ENCODE measurements at regions not wholly inside any gene's neighbourhood (a gene's known extent, or its start where the extent isn't known, plus 50 kb on each side); places are given as distances from the start of the nearest gene placed in this dataset.

DNA sequence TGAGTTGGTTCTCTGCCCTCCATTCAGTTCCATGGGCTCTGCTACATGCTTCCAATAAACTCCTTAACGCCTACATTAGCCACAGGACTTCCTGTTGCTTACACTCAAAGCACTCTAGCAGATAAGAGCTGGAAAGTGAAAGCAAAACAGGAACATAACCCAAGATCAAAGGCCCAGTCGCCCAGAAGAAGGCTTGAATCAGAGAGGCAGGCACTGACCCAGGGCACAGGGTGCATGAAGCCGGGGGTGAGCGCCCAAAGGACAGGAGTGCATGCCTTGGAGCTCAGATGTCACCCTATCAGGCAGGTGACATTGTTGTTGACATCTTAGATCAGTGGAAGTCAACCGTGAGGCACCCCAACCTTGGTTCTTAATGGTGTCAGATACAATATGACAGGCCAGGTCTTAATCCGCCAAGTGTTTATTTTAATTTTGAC, 235.1 kb downstream of the UACA start:
- H3K9me3 Mint-ChIP-seq (ENCODE audit: low read depth), result no peaks in the 10 kb centered on the region
- no peaks in the 10 kb centered on the region for H3K27me3 Mint-ChIP-seq
- H3K4me1 Mint-ChIP-seq (ENCODE audit: low read depth), result peaks cover 77% of the 10 kb centered on the region
- peaks cover 11% of the 10 kb centered on the region for H3K36me3 Mint-ChIP-seq
- peak overlapping the region; percentile 77 for H3K4me3 Mint-ChIP-seq
- H3K27ac Mint-ChIP-seq, result peak overlapping the region; percentile 89

DNA sequence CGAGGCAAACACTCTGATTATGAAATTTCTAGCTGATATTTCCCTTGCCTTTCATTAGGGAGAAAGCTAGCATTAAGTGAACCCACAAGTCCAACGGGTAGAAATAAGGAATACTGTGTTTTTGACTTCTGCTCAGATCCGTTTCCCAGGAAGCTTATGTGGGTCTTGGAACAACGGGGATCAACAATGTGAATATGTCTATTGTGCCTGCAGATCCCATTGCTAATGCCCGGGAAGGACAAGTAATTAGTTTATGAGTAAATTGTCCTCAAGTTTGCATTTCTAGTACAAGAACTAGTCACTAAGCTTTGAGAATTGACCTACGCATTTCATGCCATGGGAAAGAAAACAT, 236.4 kb downstream of the UACA start:
- peaks cover 11% of the 10 kb centered on the region for H3K36me3 Mint-ChIP-seq
- H3K27me3 Mint-ChIP-seq, result no peaks in the 10 kb centered on the region
- H3K4me1 Mint-ChIP-seq (ENCODE audit: low read depth), result peaks cover 67% of the 10 kb centered on the region
- H3K4me3 Mint-ChIP-seq, result peak overlapping the region; percentile 30
- H3K9me3 Mint-ChIP-seq (ENCODE audit: low read depth), result no peaks in the 10 kb centered on the region
- H3K27ac Mint-ChIP-seq, result no peak overlapping the region

DNA sequence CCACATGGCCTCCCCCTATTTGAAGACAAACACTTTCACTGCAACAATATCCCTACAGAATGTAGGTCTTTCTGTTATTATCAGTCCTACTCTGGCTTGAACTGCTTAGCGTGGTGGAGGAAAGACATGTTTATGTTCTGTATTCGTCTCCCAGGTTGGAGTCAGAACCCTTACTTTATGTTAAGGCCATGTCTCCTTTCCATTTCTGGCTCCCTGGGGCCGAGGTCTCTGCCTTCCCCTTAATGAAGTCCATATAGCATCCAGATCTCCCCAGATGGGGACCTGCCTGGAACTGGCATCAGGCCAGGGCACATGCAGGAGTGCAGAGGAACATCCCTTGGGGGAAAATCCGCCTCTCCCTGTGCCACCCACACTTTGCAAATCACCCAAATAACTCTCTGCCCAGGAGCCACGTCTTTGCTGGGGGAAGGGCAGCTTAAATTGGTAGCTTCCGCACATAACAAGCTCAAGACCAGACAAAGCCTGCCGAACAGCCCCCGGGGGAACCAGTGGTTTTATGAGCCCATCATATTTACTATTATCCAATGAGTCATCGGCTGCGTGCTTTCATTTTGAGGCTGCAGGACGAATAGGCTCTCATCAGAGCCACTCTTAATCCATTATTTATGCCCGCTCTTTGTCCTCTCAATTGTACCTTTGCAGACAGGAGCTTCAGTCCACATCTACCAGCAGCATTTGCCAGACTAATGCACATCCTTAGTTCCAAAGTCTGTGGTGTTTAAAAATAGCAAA, 237.0 kb downstream of the UACA start:
- H3K27me3 Mint-ChIP-seq, result no peaks in the 10 kb centered on the region
- H3K4me1 Mint-ChIP-seq (ENCODE audit: low read depth), result peaks cover 62% of the 10 kb centered on the region
- H3K27ac Mint-ChIP-seq, result no peak overlapping the region
- peaks cover 11% of the 10 kb centered on the region for H3K36me3 Mint-ChIP-seq
- peak overlapping the region; percentile 30 for H3K4me3 Mint-ChIP-seq
- no peaks in the 10 kb centered on the region for H3K9me3 Mint-ChIP-seq (ENCODE audit: low read depth)

DNA sequence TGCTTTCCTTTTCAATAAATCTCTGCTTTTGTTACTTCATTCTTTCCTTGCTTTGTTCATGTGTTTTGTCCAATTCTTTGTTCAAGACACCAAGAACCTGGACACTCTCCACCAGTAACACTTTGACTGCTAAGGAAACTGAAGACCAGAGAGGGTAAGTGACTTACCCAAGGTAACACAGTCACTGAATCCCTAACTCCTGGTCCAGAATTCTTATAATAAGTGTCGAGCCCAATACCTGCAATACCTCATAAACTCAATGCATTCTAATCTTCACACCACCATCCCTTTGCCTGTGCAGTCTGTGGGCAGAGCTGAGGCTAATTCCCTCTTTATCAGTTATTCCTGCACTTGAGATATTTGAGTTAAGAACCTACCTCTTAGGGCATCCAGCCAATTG, 237.8 kb downstream of the UACA start:
- H3K9me3 Mint-ChIP-seq (ENCODE audit: low read depth), result no peaks in the 10 kb centered on the region
- H3K36me3 Mint-ChIP-seq, result peaks cover 11% of the 10 kb centered on the region
- no peak overlapping the region for H3K4me3 Mint-ChIP-seq
- H3K27ac Mint-ChIP-seq, result no peak overlapping the region
- peaks cover 55% of the 10 kb centered on the region for H3K4me1 Mint-ChIP-seq (ENCODE audit: low read depth)
- H3K27me3 Mint-ChIP-seq, result no peaks in the 10 kb centered on the region

DNA sequence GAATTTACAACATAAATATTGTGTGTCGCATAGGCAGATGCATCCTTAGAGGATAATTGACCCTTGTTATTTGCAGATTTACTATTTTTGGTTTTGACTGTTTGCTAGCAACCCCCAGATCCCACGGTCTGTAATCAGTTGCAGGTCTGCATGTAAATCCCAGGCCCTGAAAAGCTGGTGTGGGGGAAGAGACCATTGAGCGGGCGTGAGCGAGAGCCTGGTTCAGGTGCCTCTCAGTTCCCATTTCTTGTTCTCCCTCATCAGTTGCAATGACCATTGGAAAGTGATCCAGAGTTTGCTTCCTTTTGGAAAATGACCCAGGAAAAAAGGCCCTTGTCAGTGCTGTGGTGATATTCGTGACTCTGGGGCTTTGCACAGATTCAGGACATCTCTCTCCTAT, 238.9 kb downstream of the UACA start:
- H3K4me1 Mint-ChIP-seq (ENCODE audit: low read depth), result peaks cover 45% of the 10 kb centered on the region
- no peak overlapping the region for H3K4me3 Mint-ChIP-seq
- H3K27me3 Mint-ChIP-seq, result no peaks in the 10 kb centered on the region
- H3K9me3 Mint-ChIP-seq (ENCODE audit: low read depth), result no peaks in the 10 kb centered on the region
- H3K27ac Mint-ChIP-seq, result no peak overlapping the region
- H3K36me3 Mint-ChIP-seq, result peaks cover 8% of the 10 kb centered on the region

DNA sequence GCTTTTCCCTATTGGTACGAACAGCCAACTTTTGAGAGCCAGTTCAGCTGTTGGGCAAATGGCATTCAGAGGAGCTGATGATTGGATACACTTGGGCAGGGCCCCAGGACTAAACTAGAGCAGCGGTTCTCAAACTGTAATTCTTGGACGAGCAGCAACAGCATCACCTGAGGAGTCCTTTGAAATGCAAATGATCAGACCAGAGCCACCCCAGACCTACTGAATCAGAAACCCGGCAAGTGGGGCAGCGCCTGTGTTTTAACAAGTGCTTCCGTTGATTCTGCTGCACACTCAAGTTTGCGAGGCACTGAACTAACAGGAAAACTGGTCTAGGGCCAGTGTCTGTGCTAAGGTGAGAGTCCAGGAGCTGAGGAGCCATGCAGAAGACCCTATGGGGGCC, 239.7 kb downstream of the UACA start:
- no peaks in the 10 kb centered on the region for H3K27me3 Mint-ChIP-seq
- no peak overlapping the region for H3K27ac Mint-ChIP-seq
- H3K9me3 Mint-ChIP-seq (ENCODE audit: low read depth), result no peaks in the 10 kb centered on the region
- H3K4me3 Mint-ChIP-seq, result no peak overlapping the region
- H3K36me3 Mint-ChIP-seq, result peaks cover 8% of the 10 kb centered on the region
- peaks cover 38% of the 10 kb centered on the region for H3K4me1 Mint-ChIP-seq (ENCODE audit: low read depth)

DNA sequence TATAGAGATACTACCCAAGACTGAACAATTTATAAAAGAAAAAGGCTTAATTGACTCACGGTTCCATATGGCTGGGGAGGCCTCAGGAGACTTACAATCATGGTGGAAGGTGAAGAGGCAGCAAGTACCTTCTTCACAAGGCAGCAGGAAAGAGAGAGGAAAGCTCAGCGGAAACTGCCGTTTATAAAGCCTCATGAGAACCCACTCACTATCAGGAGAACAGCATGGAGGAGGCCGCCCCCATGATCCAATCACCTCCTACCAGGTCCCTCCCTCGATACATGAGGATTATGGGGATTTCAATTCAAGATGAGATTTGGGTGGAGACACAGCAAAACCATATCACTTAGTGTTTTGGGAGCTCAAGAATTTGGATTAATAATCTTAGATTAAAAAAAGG, 240.2 kb downstream of the UACA start:
- Mint-ChIP-seq H3K27me3 (no peaks in the 10 kb centered on the region), H3K27ac (no peak overlapping the region), H3K9me3 (ENCODE audit: low read depth) (no peaks in the 10 kb centered on the region), H3K4me3 (no peak overlapping the region), H3K36me3 (peaks cover 8% of the 10 kb centered on the region), H3K4me1 (ENCODE audit: low read depth) (peaks cover 35% of the 10 kb centered on the region)

DNA sequence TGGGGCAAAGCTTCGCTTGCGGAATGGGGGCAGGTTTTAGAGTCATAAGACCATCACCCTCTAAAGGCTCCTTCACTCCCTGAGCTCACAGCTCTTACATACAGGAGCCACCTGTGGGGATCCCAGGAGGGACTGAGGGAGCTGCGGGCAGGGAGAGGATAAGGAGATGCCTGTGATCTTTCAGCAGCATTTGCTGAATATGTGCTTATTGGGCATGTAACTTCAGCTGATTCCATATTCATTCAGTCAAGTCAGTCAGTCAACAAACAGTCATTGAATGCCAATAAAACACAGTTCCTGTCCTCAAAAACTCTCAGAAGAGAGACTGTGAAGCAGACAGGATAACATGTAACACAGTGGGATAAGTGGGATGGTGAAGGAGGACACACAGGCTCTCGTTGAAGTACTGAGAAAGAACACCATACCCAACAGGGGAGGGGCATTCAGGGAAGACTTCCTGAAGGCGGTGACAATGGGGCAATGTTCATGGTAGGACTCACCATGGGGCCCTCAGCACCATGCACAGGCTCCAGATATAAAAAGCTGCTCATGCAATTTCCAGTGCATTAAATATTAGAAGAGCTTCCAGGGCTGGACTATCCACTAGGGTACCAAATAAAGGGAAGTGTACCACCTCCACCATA, 240.9 kb downstream of the UACA start:
- H3K4me1 Mint-ChIP-seq (ENCODE audit: low read depth), result peaks cover 28% of the 10 kb centered on the region
- H3K9me3 Mint-ChIP-seq (ENCODE audit: low read depth), result no peaks in the 10 kb centered on the region
- no peak overlapping the region for H3K27ac Mint-ChIP-seq
- peaks cover 8% of the 10 kb centered on the region for H3K36me3 Mint-ChIP-seq
- no peaks in the 10 kb centered on the region for H3K27me3 Mint-ChIP-seq
- H3K4me3 Mint-ChIP-seq, result no peak overlapping the region

DNA sequence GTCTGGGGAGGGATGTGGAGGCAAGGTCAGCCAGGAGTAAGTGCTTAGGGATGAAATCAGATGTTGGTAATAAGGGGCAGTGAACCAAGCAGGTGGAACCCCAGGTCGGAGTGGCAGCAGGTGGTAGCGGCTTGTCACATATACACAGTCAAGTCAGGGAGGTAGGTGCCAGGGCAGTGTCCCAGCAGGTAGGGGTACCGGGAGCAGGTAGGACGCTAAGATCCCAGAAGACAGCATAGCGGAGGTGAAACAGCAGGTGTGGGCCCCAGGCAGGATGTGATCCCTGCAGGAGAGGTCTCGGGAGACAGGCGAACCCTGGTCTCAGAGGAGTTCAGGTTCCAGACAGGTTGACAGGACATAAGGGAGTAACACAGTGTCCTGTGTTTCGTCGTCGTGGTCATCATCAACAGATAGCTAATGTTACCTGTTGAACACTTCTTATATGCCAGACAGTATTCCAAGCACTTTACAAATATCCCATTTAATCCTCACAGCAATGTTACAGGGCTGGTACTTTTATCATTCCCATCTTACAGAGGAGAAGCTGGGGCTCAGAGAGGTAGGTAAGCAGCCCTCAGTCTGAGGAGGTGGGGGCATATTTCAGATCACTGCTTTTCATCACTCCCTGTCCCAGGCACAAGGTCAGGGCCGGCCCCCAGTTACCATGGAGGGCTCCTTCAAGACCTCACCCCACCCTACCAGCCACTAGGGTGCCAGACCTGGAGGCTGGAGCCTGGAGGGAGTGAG, 241.6 kb downstream of the UACA start:
- Mint-ChIP-seq H3K4me3 (no peak overlapping the region), H3K27me3 (no peaks in the 10 kb centered on the region), H3K4me1 (ENCODE audit: low read depth) (peaks cover 21% of the 10 kb centered on the region), H3K27ac (no peak overlapping the region), H3K9me3 (ENCODE audit: low read depth) (no peaks in the 10 kb centered on the region), H3K36me3 (peaks cover 8% of the 10 kb centered on the region)

DNA sequence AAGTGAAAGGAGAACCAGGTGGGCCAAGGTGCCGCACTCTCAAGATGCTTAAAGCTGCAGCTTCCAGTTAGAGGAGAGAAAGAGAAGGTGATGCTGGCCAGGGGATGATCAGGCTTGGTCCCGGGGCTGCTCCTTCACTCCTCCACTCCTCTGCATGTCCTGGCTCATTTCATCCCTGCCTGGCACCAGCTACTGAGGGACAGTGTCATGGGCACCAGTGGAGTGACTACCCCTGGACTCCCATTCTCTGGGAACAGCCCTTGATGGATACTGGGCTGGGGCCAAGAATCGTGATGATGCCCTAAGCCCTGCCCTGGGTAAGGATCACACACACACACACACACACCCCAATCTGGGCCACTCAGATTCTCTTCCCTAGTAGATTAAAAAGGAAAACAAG, 243.7 kb downstream of the UACA start:
- Mint-ChIP-seq H3K4me3 (no peak overlapping the region), H3K36me3 (no peaks in the 10 kb centered on the region), H3K9me3 (ENCODE audit: low read depth) (no peaks in the 10 kb centered on the region), H3K4me1 (ENCODE audit: low read depth) (peaks cover 6% of the 10 kb centered on the region), H3K27me3 (no peaks in the 10 kb centered on the region), H3K27ac (no peak overlapping the region)

DNA sequence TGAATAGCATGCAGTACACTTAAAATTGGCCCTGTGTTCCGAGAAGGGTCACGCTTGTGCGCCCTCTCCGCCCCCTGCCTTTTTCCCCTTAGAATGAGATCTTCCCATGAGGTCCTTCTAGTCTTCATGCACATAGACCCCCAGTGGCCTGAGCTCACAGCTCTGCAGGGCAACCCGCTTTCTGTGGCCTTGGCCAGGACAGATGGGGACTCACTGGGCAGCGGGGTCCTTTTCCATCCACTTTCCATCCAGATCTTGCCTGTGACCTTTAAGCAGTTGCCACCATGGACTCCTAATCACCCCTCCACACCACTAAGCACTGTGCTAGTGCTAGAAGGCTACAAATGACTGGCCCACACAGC, 244.4 kb downstream of the UACA start:
- peaks cover 6% of the 10 kb centered on the region for H3K4me1 Mint-ChIP-seq (ENCODE audit: low read depth)
- H3K27me3 Mint-ChIP-seq, result no peaks in the 10 kb centered on the region
- no peak overlapping the region for H3K27ac Mint-ChIP-seq
- no peaks in the 10 kb centered on the region for H3K9me3 Mint-ChIP-seq (ENCODE audit: low read depth)
- no peaks in the 10 kb centered on the region for H3K36me3 Mint-ChIP-seq
- no peak overlapping the region for H3K4me3 Mint-ChIP-seq

DNA sequence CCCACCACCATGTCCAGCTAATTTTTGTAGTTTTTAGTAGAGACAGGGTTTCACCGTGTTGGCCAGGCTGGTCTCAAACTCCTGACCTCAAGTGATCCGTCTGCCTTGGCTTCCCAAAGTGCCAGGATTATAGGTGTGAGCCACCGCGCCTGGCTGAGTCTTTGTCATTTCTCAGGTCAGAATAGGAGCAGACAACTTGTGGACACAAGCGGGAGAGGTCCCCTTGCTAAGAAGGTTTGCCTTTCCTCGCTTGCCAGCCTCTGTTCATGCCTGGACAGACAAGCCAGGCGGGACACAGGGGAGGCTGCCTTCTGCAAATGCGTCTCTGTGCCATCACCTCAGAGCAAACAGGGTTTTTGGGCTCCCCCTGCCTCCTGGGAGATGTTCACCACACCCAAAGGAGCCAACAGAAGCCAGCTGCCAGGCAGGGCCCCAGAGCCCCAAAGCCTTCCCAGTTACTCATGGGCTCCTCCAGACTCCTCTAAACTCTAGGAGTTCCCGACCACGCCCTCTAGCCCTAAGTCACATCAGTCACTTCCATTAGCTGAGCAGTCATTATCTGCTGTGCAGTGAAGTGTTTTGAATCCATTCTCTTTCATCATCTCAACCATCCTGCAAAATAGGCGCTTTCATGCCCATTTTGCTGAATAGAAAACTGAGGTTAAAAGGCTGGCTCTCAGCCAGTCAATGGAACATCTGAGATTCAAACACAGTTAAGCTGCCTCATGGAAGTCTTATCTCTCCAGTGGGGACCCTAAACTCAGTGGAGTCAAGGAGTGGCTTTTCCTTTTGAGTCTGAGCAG, 245.0 kb downstream of the UACA start:
- no peaks in the 10 kb centered on the region for H3K36me3 Mint-ChIP-seq
- no peaks in the 10 kb centered on the region for H3K9me3 Mint-ChIP-seq (ENCODE audit: low read depth)
- H3K4me3 Mint-ChIP-seq, result no peak overlapping the region
- no peaks in the 10 kb centered on the region for H3K27me3 Mint-ChIP-seq
- peaks cover 6% of the 10 kb centered on the region for H3K4me1 Mint-ChIP-seq (ENCODE audit: low read depth)
- no peak overlapping the region for H3K27ac Mint-ChIP-seq

DNA sequence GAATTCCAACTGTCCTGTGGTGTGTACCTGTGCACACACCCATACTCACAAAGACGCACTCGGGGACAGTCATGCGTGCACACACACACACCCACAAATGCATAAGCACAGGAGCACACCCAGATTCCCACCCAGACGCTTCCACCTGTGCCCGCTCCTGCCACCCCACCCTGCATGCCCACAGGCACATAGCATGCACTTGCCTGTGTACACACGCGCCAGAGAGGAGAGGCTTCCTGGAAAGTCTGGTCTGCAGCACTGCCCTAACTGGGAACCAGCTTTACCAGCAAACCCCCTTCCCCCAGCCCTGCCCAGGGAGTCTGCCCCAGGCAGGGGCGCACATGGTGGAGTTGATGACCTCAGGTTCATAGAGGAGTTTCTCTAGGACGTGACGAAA, 246.2 kb downstream of the UACA start:
- H3K27ac Mint-ChIP-seq, result no peak overlapping the region
- no peaks in the 10 kb centered on the region for H3K36me3 Mint-ChIP-seq
- H3K27me3 Mint-ChIP-seq, result no peaks in the 10 kb centered on the region

DNA sequence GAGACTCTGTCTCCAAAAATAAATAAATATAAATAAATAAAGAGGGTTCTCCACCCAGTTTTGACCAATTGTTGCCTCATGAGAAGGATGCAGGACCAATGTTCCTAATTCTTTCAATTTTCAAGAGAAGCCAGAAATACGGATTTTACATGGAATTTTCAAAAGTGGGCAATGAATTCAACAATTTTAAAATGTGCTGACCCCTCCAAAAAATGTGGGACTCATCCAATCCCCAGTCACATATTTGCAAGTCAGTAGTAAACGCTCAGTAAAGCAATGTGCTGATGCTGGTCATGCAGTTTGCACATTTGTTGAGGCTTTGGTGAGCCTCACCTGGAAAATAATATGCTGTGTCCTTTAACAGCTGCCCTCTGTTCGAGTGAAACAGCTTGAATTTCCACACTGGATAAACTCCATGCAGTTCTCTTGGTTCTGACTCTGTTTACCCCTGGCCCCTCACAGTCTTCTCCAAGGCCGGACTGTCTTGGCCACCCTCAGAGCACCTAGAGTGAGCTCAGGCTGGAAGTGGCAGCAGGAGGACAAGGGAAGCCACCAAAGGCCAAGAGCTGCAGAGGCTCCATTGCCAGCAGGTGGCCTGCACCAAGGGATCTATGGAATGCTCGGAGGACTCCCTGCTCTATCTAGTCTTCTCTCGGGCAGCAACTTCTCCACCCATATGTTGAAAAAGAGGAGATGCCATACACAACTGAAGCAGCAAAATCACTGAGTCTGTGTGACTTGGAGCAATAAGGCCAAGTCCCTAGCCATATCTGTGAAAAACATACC, 246.8 kb downstream of the UACA start:
- Mint-ChIP-seq H3K27ac (no peak overlapping the region), H3K9me3 (ENCODE audit: low read depth) (no peaks in the 10 kb centered on the region), H3K36me3 (no peaks in the 10 kb centered on the region), H3K4me3 (no peak overlapping the region), H3K4me1 (ENCODE audit: low read depth) (peaks cover 3% of the 10 kb centered on the region), H3K27me3 (no peaks in the 10 kb centered on the region)

More for the DNA sequence above, 246.2 kb downstream of the UACA start:
- H3K4me1 Mint-ChIP-seq (ENCODE audit: low read depth), result peaks cover 3% of the 10 kb centered on the region
- no peak overlapping the region for H3K4me3 Mint-ChIP-seq
- no peaks in the 10 kb centered on the region for H3K9me3 Mint-ChIP-seq (ENCODE audit: low read depth)

Measured in activated naive CD8-positive, alpha-beta T cell (primary cell).